ENCODE measurements at regions not wholly inside any gene's neighbourhood (a gene's known extent, or its start where the extent isn't known, plus 50 kb on each side); places are given as distances from the start of the nearest gene placed in this dataset.

DNA sequence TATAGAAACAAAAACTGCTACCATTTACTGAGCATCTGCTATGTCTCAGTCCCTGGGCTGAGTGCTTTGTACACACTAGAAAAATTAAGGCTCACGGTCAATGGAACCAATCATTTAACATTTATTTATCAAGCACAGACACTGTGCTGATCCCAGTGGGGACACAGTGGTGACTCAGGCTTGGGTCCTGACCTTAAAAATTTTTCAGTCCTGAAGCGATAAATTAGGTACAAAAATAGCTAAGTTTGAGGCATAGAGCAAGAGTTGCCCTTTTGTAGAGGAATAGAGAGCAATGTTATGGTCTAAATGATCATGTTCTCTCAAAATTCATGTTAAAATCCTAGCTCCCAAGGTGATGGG lies 85.1 kb downstream of the CRYGS start (continued):
- TF ChIP-seq, protein P1, sequence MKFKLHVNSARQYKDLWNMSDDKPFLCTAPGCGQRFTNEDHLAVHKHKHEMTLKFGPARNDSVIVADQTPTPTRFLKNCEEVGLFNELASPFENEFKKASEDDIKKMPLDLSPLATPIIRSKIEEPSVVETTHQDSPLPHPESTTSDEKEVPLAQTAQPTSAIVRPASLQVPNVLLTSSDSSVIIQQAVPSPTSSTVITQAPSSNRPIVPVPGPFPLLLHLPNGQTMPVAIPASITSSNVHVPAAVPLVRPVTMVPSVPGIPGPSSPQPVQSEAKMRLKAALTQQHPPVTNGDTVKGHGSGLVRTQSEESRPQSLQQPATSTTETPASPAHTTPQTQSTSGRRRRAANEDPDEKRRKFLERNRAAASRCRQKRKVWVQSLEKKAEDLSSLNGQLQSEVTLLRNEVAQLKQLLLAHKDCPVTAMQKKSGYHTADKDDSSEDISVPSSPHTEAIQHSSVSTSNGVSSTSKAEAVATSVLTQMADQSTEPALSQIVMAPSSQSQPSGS (IDR thresholded peaks at IDR 0.05; ENCODE audit: low read length), result no peak

DNA sequence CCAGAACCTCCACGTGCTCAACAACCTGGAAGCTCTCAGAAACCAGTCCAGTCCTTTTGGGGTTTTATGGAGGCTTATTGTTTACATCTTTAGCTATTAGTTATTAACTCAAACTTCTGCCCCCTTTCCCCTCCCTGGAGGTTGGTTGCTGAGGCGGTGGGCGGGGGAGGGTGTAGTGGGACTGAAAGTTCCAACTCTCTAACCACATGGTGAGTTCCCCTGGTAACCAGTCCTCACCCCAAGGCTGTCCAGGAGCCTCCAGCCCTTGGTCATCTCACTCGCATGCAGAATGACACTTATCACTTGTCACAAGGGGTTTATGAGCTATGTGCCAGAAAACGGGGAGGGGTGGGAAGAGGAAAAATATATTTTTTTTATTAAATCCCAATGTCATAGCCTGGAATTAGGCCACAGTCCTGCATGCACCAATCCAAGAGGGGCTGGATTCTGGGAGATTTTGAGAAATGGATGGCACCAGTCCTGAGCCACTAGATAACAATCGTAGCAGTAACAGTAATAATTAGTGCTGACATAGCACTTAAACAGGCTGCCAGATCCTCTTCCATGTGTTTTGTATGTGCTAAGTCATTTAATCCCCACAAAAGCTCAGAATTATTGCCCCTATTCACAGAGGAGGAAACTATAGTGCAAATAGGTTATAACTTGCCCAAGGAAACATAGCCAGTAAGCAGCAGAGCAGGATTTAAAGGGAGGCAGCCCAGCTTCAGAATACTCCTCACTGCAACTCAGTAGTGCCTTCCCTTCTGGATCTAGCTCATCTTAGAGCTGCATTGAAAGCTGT lies 85.7 kb downstream of the CRYGS start:
- Histone ChIP-seq H2AFZ (ENCODE audit: control insufficient read depth, low read depth, low read length) (no peak overlapping the region), H3K4me3 (no peak overlapping the region), H3K9me3 (replicated peaks; ENCODE audit: control insufficient read depth, insufficient read depth, low read length) (no peaks in the 10 kb centered on the region), H3K4me1 (ENCODE audit: control insufficient read depth, insufficient read depth, low read length) (no peaks in the 10 kb centered on the region), H3K79me2 (ENCODE audit: control insufficient read depth, insufficient read depth, low read length) (no peaks in the 10 kb centered on the region), H4K20me1 (ENCODE audit: control insufficient read depth, insufficient read depth) (no peaks in the 10 kb centered on the region), H3K27me3 (replicated peaks in 1 of 2; ENCODE audit: control insufficient read depth in 2 of 2, insufficient read depth in 2 of 2, low read length in 1 of 2) (peaks cover 0 to 2% of the 10 kb centered on the region in 2 experiments; a peak in 1 of 4 replicates), H3K9ac (ENCODE audit: control insufficient read depth, insufficient read depth, low read length) (no peak overlapping the region), H3K4me2 (ENCODE audit: control insufficient read depth, insufficient read depth) (no peak overlapping the region), H3K36me3 (ENCODE audit: control insufficient read depth in 2 of 2, insufficient read depth in 2 of 2, low read length in 1 of 2) (no peaks in the 10 kb centered on the region), H3K27ac (ENCODE audit: control insufficient read depth, insufficient read depth) (no peak overlapping the region)
- BruUV-seq (replicated peaks), result no TSS peak
- no peak for DNase-seq (ENCODE audit: low read depth, low spot score)
- CTCF ChIA-PET, result interaction anchor here (0.6 to 3.3 kb wide), 9 partner anchors 14 to 100 kb away, joined by 3 to 12 read pairs (median 3); no protein-coding TSS in a partner anchor
- RAD21 ChIA-PET (ENCODE audit: unreplicated experiment), result interaction anchor here (0.6 to 3.0 kb wide), 7 partner anchors 23 to 526 kb away, joined by 3 to 18 read pairs (median 3); no protein-coding TSS in a partner anchor
- intact Hi-C loops (cut with micrococcal nuclease; ENCODE audit: unreplicated experiment) (loop anchor here (5.0 kb wide), 1 partner anchor 49 kb away; no protein-coding TSS in a partner anchor), in situ Hi-C loops (cut with MboI) (no loop called here)
- POLR2A ChIA-PET, result interaction anchor here (0.6 kb wide), 1 partner anchor 595 kb away, joined by 4 read pairs; no protein-coding TSS in a partner anchor
- WGBS (ENCODE audit: insufficient coverage, insufficient replicate concordance, low lambda C conversion rate, missing lambda C conversion rate), result 27% methylated on average over 6 of the region's 6 CpGs
- SMC1A ChIA-PET (ENCODE audit: uncharacterized antibody, unreplicated experiment), result interaction anchor here (0.6 to 3.7 kb wide), 8 partner anchors 14 to 513 kb away, joined by 3 to 28 read pairs (median 3); no protein-coding TSS in a partner anchor
- FAIRE-seq, result no peak
- peak; percentile 82 for ATAC-seq
- TF ChIP-seq ZNF622 (IDR thresholded peaks at IDR 0.05) (no peak), ATF7 (IDR thresholded peaks at IDR 0.05; ENCODE audit: low read depth) (no peak), ZSCAN29 (IDR thresholded peaks at IDR 0.05) (no peak), BACH1 (IDR thresholded peaks at IDR 0.05; ENCODE audit: borderline replicate concordance) (no peak), GATAD2B (conservative IDR thresholded peaks at IDR 0.05; ENCODE audit: low read depth) (no peak), ZNF207 (IDR thresholded peaks at IDR 0.05; ENCODE audit: borderline replicate concordance) (no peak), BMI1 (IDR thresholded peaks at IDR 0.05; ENCODE audit: borderline replicate concordance) (peak; percentile 52; the same call in 1 of the 2 replicates), RUNX3 (IDR thresholded peaks at IDR 0.05; ENCODE audit: low read length) (0 out of 2 replicates have a peak, but pooled peaks have one; percentile 12), IKZF1 (conservative IDR thresholded peaks at IDR 0.05) (peak; percentile 31; the same call in 1 of the 2 replicates), MTA2 (IDR thresholded peaks at IDR 0.05; ENCODE audit: low read depth) (no peak; the same call in 1 of the 2 replicates), LARP7 (IDR thresholded peaks at IDR 0.05) (no peak), PAX5 (IDR thresholded peaks at IDR 0.05; ENCODE audit: borderline replicate concordance, low read depth, low read length) (no peak), CEBPB (IDR thresholded peaks at IDR 0.05; ENCODE audit: borderline replicate concordance in 1 of 2, low read depth in 2 of 2, low read length in 2 of 2) (no peak), NR2C2 (IDR thresholded peaks at IDR 0.05; ENCODE audit: borderline replicate concordance, control insufficient read depth, insufficient read length, low read depth) (no peak), HCFC1 (IDR thresholded peaks at IDR 0.05; ENCODE audit: low read length) (no peak), MEF2B (IDR thresholded peaks at IDR 0.05; ENCODE audit: partially characterized antibody, poor library complexity, severe bottlenecking) (peak; percentile 16)
- TF ChIP-seq, protein P2, sequence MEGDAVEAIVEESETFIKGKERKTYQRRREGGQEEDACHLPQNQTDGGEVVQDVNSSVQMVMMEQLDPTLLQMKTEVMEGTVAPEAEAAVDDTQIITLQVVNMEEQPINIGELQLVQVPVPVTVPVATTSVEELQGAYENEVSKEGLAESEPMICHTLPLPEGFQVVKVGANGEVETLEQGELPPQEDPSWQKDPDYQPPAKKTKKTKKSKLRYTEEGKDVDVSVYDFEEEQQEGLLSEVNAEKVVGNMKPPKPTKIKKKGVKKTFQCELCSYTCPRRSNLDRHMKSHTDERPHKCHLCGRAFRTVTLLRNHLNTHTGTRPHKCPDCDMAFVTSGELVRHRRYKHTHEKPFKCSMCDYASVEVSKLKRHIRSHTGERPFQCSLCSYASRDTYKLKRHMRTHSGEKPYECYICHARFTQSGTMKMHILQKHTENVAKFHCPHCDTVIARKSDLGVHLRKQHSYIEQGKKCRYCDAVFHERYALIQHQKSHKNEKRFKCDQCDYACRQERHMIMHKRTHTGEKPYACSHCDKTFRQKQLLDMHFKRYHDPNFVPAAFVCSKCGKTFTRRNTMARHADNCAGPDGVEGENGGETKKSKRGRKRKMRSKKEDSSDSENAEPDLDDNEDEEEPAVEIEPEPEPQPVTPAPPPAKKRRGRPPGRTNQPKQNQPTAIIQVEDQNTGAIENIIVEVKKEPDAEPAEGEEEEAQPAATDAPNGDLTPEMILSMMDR (IDR thresholded peaks at IDR 0.05 in 2 of 3, conservative IDR thresholded peaks at IDR 0.05 in 1 of 3; ENCODE audit: control insufficient read depth in 2 of 3, extremely low read depth in 1 of 3, insufficient read depth in 1 of 3, low read depth in 3 of 3, low read length in 3 of 3), result no peak
- TF ChIP-seq, protein P3, sequence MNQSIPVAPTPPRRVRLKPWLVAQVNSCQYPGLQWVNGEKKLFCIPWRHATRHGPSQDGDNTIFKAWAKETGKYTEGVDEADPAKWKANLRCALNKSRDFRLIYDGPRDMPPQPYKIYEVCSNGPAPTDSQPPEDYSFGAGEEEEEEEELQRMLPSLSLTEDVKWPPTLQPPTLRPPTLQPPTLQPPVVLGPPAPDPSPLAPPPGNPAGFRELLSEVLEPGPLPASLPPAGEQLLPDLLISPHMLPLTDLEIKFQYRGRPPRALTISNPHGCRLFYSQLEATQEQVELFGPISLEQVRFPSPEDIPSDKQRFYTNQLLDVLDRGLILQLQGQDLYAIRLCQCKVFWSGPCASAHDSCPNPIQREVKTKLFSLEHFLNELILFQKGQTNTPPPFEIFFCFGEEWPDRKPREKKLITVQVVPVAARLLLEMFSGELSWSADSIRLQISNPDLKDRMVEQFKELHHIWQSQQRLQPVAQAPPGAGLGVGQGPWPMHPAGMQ (IDR thresholded peaks at IDR 0.05; ENCODE audit: borderline replicate concordance), result no peak
